ENCODE measurements at regions not wholly inside any gene's neighbourhood (a gene's known extent, or its start where the extent isn't known, plus 50 kb on each side); places are given as distances from the start of the nearest gene placed in this dataset.
"Not testable (repeated sequence)": the region's sequence is repeated elsewhere in the genome, so short reads cannot be mapped to it uniquely, and the experiment has no call there.

DNA sequence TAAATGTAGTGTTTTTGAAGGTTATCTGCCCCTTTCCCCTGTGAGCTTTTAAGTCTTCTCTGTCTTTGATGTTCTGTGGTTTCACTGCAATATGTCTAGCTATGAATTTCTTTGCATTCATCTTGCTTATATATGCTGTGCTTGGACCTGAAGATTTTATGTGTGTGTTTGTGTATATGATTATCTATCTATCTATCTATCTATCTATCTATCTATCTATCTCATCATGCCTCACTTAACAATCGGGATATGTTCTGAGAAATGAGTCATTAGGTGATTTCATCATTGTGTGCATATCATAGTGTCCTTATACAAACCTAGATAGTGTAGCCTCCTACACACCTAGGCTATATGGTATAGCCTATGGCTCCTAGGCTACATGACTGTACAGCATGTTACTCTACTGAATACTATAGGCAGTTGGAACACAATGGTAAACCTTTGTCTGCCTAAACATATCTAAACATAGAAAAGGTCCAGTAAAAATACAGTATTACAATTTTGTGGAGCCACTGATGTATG is 173.9 kb downstream of the NPIPA7 start:
- TF ChIP-seq, protein P1, sequence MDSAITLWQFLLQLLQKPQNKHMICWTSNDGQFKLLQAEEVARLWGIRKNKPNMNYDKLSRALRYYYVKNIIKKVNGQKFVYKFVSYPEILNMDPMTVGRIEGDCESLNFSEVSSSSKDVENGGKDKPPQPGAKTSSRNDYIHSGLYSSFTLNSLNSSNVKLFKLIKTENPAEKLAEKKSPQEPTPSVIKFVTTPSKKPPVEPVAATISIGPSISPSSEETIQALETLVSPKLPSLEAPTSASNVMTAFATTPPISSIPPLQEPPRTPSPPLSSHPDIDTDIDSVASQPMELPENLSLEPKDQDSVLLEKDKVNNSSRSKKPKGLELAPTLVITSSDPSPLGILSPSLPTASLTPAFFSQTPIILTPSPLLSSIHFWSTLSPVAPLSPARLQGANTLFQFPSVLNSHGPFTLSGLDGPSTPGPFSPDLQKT (IDR thresholded peaks at IDR 0.05; ENCODE audit: borderline replicate concordance, low read depth, low read length), result not testable (repeated sequence)
- TF ChIP-seq, protein P2, sequence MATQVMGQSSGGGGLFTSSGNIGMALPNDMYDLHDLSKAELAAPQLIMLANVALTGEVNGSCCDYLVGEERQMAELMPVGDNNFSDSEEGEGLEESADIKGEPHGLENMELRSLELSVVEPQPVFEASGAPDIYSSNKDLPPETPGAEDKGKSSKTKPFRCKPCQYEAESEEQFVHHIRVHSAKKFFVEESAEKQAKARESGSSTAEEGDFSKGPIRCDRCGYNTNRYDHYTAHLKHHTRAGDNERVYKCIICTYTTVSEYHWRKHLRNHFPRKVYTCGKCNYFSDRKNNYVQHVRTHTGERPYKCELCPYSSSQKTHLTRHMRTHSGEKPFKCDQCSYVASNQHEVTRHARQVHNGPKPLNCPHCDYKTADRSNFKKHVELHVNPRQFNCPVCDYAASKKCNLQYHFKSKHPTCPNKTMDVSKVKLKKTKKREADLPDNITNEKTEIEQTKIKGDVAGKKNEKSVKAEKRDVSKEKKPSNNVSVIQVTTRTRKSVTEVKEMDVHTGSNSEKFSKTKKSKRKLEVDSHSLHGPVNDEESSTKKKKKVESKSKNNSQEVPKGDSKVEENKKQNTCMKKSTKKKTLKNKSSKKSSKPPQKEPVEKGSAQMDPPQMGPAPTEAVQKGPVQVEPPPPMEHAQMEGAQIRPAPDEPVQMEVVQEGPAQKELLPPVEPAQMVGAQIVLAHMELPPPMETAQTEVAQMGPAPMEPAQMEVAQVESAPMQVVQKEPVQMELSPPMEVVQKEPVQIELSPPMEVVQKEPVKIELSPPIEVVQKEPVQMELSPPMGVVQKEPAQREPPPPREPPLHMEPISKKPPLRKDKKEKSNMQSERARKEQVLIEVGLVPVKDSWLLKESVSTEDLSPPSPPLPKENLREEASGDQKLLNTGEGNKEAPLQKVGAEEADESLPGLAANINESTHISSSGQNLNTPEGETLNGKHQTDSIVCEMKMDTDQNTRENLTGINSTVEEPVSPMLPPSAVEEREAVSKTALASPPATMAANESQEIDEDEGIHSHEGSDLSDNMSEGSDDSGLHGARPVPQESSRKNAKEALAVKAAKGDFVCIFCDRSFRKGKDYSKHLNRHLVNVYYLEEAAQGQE (tag by site-specific recombination; IDR thresholded peaks at IDR 0.05), result not testable (repeated sequence)
- TF ChIP-seq, protein P3, sequence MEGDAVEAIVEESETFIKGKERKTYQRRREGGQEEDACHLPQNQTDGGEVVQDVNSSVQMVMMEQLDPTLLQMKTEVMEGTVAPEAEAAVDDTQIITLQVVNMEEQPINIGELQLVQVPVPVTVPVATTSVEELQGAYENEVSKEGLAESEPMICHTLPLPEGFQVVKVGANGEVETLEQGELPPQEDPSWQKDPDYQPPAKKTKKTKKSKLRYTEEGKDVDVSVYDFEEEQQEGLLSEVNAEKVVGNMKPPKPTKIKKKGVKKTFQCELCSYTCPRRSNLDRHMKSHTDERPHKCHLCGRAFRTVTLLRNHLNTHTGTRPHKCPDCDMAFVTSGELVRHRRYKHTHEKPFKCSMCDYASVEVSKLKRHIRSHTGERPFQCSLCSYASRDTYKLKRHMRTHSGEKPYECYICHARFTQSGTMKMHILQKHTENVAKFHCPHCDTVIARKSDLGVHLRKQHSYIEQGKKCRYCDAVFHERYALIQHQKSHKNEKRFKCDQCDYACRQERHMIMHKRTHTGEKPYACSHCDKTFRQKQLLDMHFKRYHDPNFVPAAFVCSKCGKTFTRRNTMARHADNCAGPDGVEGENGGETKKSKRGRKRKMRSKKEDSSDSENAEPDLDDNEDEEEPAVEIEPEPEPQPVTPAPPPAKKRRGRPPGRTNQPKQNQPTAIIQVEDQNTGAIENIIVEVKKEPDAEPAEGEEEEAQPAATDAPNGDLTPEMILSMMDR (tag by site-specific recombination; IDR thresholded peaks at IDR 0.05), result not testable (repeated sequence)
- not testable (repeated sequence) for TF ChIP-seq ZNF140 (tag by site-specific recombination; IDR thresholded peaks at IDR 0.05); BCL11A (tag by site-specific recombination; IDR thresholded peaks at IDR 0.05; ENCODE audit: low read depth)
- TF ChIP-seq, protein P4, sequence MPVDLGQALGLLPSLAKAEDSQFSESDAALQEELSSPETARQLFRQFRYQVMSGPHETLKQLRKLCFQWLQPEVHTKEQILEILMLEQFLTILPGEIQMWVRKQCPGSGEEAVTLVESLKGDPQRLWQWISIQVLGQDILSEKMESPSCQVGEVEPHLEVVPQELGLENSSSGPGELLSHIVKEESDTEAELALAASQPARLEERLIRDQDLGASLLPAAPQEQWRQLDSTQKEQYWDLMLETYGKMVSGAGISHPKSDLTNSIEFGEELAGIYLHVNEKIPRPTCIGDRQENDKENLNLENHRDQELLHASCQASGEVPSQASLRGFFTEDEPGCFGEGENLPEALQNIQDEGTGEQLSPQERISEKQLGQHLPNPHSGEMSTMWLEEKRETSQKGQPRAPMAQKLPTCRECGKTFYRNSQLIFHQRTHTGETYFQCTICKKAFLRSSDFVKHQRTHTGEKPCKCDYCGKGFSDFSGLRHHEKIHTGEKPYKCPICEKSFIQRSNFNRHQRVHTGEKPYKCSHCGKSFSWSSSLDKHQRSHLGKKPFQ (tag by site-specific recombination; IDR thresholded peaks at IDR 0.05), result not testable (repeated sequence)

Measured in HEK293 (cell line).